NCI-H1048 (cell line): ENCODE measurements at regions not wholly inside any gene's neighbourhood (a gene's known extent, or its start where the extent isn't known, plus 50 kb on each side); places are given as distances from the start of the nearest gene placed in this dataset.
"Not testable (repeated sequence)": the region's sequence is repeated elsewhere in the genome, so short reads cannot be mapped to it uniquely, and the experiment has no call there.

ENCODE experiments used
- DNase-seq: peaks from one replicate; lab custom pipeline; 2025; lab: John Stamatoyannopoulos, UW

- no peak for DNase-seq
Observed at GRCh38 chr1:104466068-104466467, 716.4 kb downstream of the AMY1C start.

- DNase-seq, result no peak
Observed at GRCh38 chr1:104467590-104467989, 717.9 kb downstream of the AMY1C start.

DNA sequence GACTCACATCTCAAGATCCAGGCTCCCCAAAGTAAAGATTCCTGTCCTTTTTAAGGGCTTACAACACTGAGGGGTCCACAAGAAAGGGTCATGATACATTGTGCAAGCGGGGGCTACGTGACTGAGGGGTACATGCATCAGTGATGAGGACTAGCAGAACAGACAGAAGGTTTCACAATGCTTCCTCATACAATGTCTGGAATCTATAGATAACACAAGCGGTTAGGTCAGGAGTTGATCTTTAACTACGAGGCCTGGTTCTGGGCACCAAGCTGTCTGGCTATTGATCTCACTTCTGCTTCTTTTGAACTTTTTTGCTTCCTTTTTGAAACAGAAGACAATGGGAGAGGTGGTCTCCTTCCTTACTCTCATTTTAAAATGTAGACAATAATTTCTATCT lies 718.6 kb downstream of the AMY1C start:
- no peak for DNase-seq

- DNase-seq, result no peak
Observed at GRCh38 chr1:104476126-104476525, 726.4 kb downstream of the AMY1C start.

DNA sequence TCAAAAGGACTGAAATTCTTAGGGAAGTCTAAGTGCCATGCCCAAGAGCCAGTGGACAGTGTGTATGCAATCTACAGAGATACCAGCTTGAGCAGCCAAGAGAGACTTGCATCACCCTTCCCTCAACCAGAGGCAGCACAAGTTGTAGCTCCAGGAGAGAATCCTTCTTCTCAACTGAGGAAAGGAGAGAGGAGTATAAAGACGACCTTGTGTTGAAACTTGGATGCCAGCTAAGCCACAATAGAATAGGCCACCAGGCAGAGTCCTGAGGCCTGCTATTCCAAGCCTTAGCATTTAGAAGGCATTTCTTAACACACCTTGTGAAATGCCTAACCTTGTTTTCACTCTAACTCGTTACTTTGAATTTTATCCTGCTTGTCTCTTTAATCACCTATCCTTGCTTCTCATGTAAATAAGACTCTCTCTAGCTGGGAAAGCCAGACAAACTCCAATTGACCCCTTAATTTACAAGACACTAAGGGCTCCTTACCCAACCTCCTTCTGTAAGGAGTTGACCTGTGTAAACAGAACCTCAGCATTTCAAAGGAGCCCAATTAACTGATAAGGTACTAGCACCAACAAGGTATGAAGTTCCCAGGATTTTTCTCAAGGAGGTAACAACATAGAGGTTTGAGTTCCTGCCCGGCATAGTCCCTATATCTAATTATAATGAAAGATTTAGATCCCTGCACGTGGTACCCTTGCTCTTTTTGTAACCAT lies 738.8 kb downstream of the AMY1C start:
- DNase-seq, result no peak

DNA sequence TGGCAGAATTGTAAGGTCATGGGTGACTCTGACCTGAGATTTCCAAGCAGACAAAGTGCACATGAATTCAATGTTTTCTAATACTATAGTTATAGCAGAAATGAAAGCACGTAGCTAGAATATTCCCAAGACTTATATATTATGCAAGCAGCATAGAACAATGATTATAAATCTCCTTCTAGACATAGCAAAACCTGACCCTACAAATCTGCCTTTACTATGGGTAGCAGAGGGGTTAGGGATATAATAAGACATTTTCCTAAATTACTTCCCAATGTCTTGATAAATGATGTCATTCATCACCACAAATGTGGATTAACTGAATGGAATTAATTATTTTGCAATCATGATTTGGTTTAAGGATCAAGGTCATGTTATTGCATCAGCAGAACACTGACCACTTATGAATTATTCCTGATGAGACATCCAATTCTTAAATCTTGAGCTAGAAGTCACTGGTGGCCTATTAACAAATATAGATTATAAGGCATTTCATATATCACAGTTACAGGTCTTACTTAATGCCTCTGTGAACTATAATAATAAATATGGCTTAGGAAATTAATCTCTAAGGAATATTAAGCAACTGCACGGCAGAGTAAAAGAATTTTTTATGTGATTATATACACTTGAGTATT lies 776.6 kb downstream of the AMY1C start:
- no peak for DNase-seq

- DNase-seq, result no peak
Observed at GRCh38 chr1:104531990-104532389, 782.3 kb downstream of the AMY1C start.

DNA sequence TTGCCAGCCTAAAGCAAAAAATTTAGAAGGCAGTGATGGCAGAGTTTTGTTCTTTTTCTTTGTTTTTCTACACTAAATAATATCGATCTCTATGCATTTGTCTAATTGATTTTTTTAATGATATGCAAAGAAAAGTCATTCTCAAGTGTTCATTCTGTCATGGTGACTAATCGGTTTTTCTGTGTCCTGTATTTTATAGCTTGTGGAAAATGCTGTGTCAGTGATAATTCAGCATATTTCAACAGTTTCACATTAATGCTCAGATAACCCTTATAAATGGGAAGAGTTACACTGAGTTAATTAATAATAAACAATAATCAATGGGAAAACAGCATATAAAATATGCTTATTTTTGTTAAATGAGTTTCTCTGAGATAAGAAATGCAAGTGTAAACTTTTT lies 824.9 kb downstream of the AMY1C start:
- no peak for DNase-seq

- no peak for DNase-seq
Observed at GRCh38 chr1:104592926-104593325, 843.2 kb downstream of the AMY1C start.

DNA sequence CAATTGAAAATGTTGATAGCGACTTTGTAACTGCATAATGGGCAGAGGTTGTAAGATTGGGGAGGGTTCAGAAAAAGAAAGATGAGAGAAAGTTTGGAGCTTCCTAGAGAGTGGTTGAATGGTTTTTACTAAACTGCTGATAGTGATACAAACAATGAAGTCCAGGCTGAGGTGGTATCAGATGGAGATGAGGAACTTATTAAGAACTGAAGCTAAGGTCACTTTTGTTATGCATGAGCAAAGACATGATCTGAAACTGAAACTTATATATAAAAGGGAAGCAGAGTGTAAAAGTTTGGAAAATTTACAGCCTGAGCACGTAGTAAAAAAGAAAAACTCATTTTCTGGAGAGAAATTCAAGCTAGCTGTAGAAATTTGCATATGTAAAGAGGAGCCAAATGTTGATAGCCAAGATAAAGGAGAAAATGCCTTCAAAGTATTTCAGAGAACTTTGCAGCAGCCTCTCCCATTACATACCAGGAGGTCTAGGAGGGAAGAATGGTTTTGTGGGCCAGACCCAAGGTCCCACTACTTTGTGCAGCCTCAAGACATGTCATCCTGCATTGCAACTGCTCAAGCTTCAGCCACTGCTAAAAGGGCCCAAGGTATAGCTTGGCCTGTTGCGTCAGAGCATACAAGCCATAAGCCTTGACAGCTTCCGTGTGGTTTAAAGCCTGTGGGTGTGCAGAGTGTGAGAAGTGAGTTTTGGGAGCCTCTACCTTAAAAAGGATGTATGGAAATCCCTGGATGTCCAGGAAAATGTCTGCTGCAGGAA lies 843.9 kb downstream of the AMY1C start:
- no peak for DNase-seq

- no peak for DNase-seq
Observed at GRCh38 chr1:104617474-104617873, 867.8 kb downstream of the AMY1C start.

DNA sequence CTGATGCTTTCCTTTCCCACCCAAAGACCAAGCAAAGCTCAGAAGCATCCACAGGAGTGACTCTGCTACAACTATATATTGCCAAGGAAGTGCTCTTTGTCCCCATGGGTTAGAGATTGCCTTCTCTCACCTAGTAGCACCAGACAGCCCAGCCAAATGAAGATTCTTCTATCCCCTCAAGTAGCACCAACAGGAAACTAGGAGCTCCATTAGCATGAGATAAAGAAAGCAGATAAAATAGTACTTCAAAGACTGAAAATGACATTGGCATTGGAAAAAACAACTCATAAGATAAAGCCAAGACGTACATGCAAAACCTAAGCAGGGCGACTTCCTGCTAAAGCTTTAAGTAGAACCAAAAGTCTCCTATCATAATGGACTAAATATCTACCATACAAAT lies 871.5 kb downstream of the AMY1C start:
- DNase-seq, result no peak

DNA sequence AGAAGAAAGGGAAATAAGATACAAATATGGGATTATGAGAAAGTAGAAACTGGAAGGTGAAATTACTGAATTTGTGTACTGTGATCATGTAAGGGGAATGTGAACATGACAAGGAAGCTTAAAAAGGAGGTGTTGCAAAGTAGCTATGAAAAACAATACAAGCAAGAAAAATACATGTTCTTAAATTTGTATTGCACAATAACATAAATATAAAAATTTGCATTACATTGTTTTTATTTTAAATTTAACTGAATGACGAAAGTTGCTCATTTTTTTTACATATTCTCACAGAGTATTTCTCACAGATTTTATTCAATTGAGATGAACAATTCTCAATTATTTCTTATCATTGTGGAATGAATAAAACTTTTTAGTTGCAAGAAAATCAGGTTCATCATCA lies 874.8 kb downstream of the AMY1C start:
- no peak for DNase-seq

GRCh38 chr1:104629589-104629988 lies 879.9 kb downstream of the AMY1C start:
- DNase-seq, result no peak

- no peak for DNase-seq
Observed at GRCh38 chr1:104630567-104631149, 881.0 kb downstream of the AMY1C start.

GRCh38 chr1:104636581-104636980 lies 886.9 kb downstream of the AMY1C start:
- no peak for DNase-seq

DNA sequence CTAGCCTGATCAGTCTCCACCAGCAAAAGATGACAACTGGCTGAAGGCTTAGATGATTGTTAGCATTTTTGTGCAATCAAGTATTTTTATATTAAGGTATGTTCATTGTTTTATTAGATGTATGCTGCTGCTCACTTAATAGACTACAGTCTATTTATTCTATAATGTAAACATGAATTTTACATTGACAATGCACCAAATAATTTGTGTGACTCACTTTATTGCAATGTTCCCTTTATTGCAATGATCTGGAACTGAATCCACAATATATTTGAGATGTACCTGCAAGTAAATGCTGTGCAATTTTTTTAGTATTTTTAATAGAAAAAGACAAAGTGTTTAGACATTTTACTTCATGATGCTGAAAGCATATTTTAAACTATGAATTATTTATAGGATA lies 896.5 kb downstream of the AMY1C start:
- DNase-seq, result no peak

- no peak for DNase-seq
Observed at GRCh38 chr1:104648269-104648691, 898.6 kb downstream of the AMY1C start.

- not testable (repeated sequence) for DNase-seq
Observed at GRCh38 chr1:104664374-104664773, 914.7 kb downstream of the AMY1C start.

- DNase-seq, result no peak
Observed at GRCh38 chr1:104665300-104665699, 915.6 kb downstream of the AMY1C start.

- no peak for DNase-seq
Observed at GRCh38 chr1:104671684-104672353, 922.1 kb downstream of the AMY1C start.

GRCh38 chr1:104699433-104699832 lies 949.7 kb downstream of the AMY1C start:
- DNase-seq, result no peak
